ENCODE measurements at regions not wholly inside any gene's neighbourhood (a gene's known extent, or its start where the extent isn't known, plus 50 kb on each side); places are given as distances from the start of the nearest gene placed in this dataset. TPM values are rescaled to one million over a fixed set of nuclear protein-coding genes. Genes with fewer than 3 reads are reported as not detected.
A peak's percentile ranks its signal among the peaks of the same experiment; 100 is the strongest.
"Not testable (repeated sequence)": the region's sequence is repeated elsewhere in the genome, so short reads cannot be mapped to it uniquely, and the experiment has no call there.

- no peaks in the 10 kb centered on the region for H3K27me3 ChIP-seq (ENCODE audit: insufficient read depth, low read length)
Measured at GRCh38 chrX:28520786-28521185, 66.5 kb upstream of the IL1RAPL1 start.

GRCh38 chrX:28528354-28528753 lies 58.9 kb upstream of the IL1RAPL1 start:
- H3K36me3 Mint-ChIP-seq (ENCODE audit: low read depth, unreplicated experiment); H2AFZ ChIP-seq (ENCODE audit: low read depth, low read length); H3K36me3 ChIP-seq (ENCODE audit: insufficient read depth, low read length); H3K4me3 Mint-ChIP-seq (ENCODE audit: unreplicated experiment); H3K27me3 ChIP-seq (ENCODE audit: insufficient read depth, low read length); H3K4me1 ChIP-seq (ENCODE audit: insufficient read depth, low read length); H3K27me3 Mint-ChIP-seq (ENCODE audit: low read depth, unreplicated experiment); FAIRE-seq; DNase-seq (ENCODE audit: low read depth); H3K9me3 ChIP-seq (ENCODE audit: insufficient read depth, low read depth, low read length); H3K4me2 ChIP-seq (ENCODE audit: low read length); H3K79me2 ChIP-seq (ENCODE audit: insufficient read depth, low read length); H3K27ac Mint-ChIP-seq (ENCODE audit: unreplicated experiment); H4K20me1 ChIP-seq (ENCODE audit: insufficient read depth, low read length); H3K4me1 Mint-ChIP-seq (ENCODE audit: low read depth, unreplicated experiment); H3K9me3 Mint-ChIP-seq (ENCODE audit: unreplicated experiment); H3K4me3 ChIP-seq (ENCODE audit: insufficient read depth, low read depth, low read length); H3K27ac ChIP-seq (ENCODE audit: low read depth, low read length); H3K9ac ChIP-seq (ENCODE audit: low read length): not testable (repeated sequence)

More at GRCh38 chrX:28520786-28521185, 66.5 kb upstream of the IL1RAPL1 start:
- Histone ChIP-seq H4K20me1 (ENCODE audit: insufficient read depth, low read length) (no peaks in the 10 kb centered on the region), H3K79me2 (ENCODE audit: insufficient read depth, low read length) (no peaks in the 10 kb centered on the region), H3K9ac (ENCODE audit: low read length) (no peak overlapping the region), H3K36me3 (ENCODE audit: insufficient read depth, low read length) (no peaks in the 10 kb centered on the region), H3K4me2 (ENCODE audit: low read length) (no peak overlapping the region), H2AFZ (ENCODE audit: low read depth, low read length) (no peak overlapping the region), H3K9me3 (ENCODE audit: insufficient read depth, low read depth, low read length) (no peaks in the 10 kb centered on the region), H3K4me1 (ENCODE audit: insufficient read depth, low read length) (no peaks in the 10 kb centered on the region), H3K4me3 (ENCODE audit: insufficient read depth, low read depth, low read length) (no peak overlapping the region), H3K27ac (ENCODE audit: low read depth, low read length) (no peak overlapping the region)
- Mint-ChIP-seq H3K4me1 (ENCODE audit: low read depth, unreplicated experiment) (no peaks in the 10 kb centered on the region), H3K36me3 (ENCODE audit: low read depth, unreplicated experiment) (no peaks in the 10 kb centered on the region), H3K4me3 (ENCODE audit: unreplicated experiment) (no peak overlapping the region), H3K9me3 (ENCODE audit: unreplicated experiment) (no peaks in the 10 kb centered on the region), H3K27ac (ENCODE audit: unreplicated experiment) (no peak overlapping the region), H3K27me3 (ENCODE audit: low read depth, unreplicated experiment) (no peaks in the 10 kb centered on the region)
- no peak for TF ChIP-seq EZH2 (IDR thresholded peaks at IDR 0.05; ENCODE audit: insufficient read depth, low read length)
- TF ChIP-seq CTCF (IDR thresholded peaks at IDR 0.05; ENCODE audit: insufficient read depth, low read depth, low read length) = no peak
- DNase-seq (ENCODE audit: low read depth) (no peak), FAIRE-seq (peak; percentile 75)

Small RNAs in the stretch of these regions (microRNA-seq; reads per million reads assigned to microRNA genes)
- gene MIR6134 = not detected
